SU-DHL-6 (cell line): ENCODE measurements at regions not wholly inside any gene's neighbourhood (a gene's known extent, or its start where the extent isn't known, plus 50 kb on each side); places are given as distances from the start of the nearest gene placed in this dataset.

Source experiments
- H2AFZ ChIP-seq: fragments of 200-600 bp; sonication (generic); 2 replicates; pipeline ENCODE4 v1.6.1; 2014; ENCODE audit warnings: low read depth, mild to moderate bottlenecking, moderate library complexity, mixed read lengths, antibody characterized with exemption, low read length; ENCODE audit not compliant: severe bottlenecking
- H3F3A ChIP-seq: fragments of 200-600 bp; shearing (Covaris generic); 2 replicates; pipeline ENCODE4 v1.6.0; 2016; ENCODE audit warnings: antibody characterized with exemption, mild to moderate bottlenecking; ENCODE audit not compliant: insufficient read depth
- H3K27ac ChIP-seq: fragments of 200-600 bp; sonication (generic); 2 replicates; pipeline ENCODE4 v1.5.1; 2016; ENCODE audit warnings: low read depth, mild to moderate bottlenecking, low read length, moderate library complexity, mixed read lengths
- H3K27me3 ChIP-seq: fragments of 200-600 bp; sonication (generic), shearing (Covaris generic); 2 replicates; pipeline ENCODE4 v1.6.0; 2014; ENCODE audit warnings: mild to moderate bottlenecking, low read length
- H3K36me3 ChIP-seq: fragments of 200-600 bp; sonication (generic); 2 replicates; pipeline ENCODE4 v1.6.1; 2014; ENCODE audit warnings: mild to moderate bottlenecking, low read length, mixed read lengths
- H3K4me2 ChIP-seq: fragments of 300-600, 200-600 bp; shearing (Covaris generic), sonication (generic); 2 replicates; pipeline ENCODE4 v1.6.0; 2014; ENCODE audit warnings: low read length, low read depth, mild to moderate bottlenecking; ENCODE audit not compliant: poor library complexity, severe bottlenecking
- H3K4me3 ChIP-seq: fragments of 200-600 bp; sonication (generic); 2 replicates; pipeline ENCODE4 v1.5.1; 2014; ENCODE audit warnings: antibody characterized with exemption, low read length, mild to moderate bottlenecking, mixed read lengths; ENCODE audit not compliant: insufficient read depth, poor library complexity, severe bottlenecking
- H3K79me2 ChIP-seq: fragments of 200-600 bp; sonication (generic); 2 replicates; pipeline ENCODE4 v1.6.1; 2014; ENCODE audit warnings: mild to moderate bottlenecking, low read length, moderate library complexity; ENCODE audit not compliant: insufficient read depth
- H3K9ac ChIP-seq: fragments of 200-600 bp; sonication (generic); 2 replicates; pipeline ENCODE4 v1.7.0; 2014; ENCODE audit warnings: mild to moderate bottlenecking, low read length
- H3K9me2 ChIP-seq: fragments of 200-600 bp; sonication (generic); replicated peaks from 2 replicates; pipeline ENCODE4 v1.6.1; 2014; ENCODE audit warnings: low read length; ENCODE audit not compliant: insufficient read depth
- H3K9me3 ChIP-seq: fragments of 200-600 bp; sonication (generic); 2 replicates; pipeline ENCODE4 v1.6.1; 2014; ENCODE audit warnings: low read length, mixed read lengths; ENCODE audit not compliant: insufficient read depth
- H4K20me1 ChIP-seq: fragments of 200-600 bp; sonication (generic); 2 replicates; pipeline ENCODE4 v1.6.1; 2014; ENCODE audit warnings: low read depth, mild to moderate bottlenecking, antibody characterized with exemption, low read length, moderate library complexity, mixed read lengths
- CTCF ChIP-seq: fragments of 200-600 bp; sonication (generic); IDR thresholded peaks from one replicate; pipeline ENCODE4 v1.5.1; 2017; ENCODE audit warnings: antibody characterized with exemption, mild to moderate bottlenecking, low read length, moderate library complexity; ENCODE audit not compliant: insufficient read depth, poor library complexity, severe bottlenecking
- EZH2phosphoT487 ChIP-seq: fragments of 200-600 bp; sonication (generic), shearing (Covaris generic); conservative IDR thresholded peaks from 2 replicates; pipeline ENCODE4 v1.6.1; 2018; ENCODE audit warnings: mild to moderate bottlenecking, antibody characterized with exemption, low read length, moderate library complexity, mixed read lengths

- no peak overlapping the region for H2AFZ ChIP-seq
- H3K36me3 ChIP-seq, result no peaks in the 10 kb centered on the region
- H3K27ac ChIP-seq, result no peak overlapping the region
- H3K79me2 ChIP-seq, result no peaks in the 10 kb centered on the region
- H3K9ac ChIP-seq, result no peak overlapping the region
- H3K27me3 ChIP-seq, result no peaks in the 10 kb centered on the region
- 0 out of 2 replicates have a peak, but pooled peaks cover 6% of the 10 kb centered on the region for H3K9me3 ChIP-seq
- no peaks in the 10 kb centered on the region for H3F3A ChIP-seq
- H3K4me2 ChIP-seq, result no peak overlapping the region
- no peak overlapping the region for H3K4me3 ChIP-seq
- no peaks in the 10 kb centered on the region for H3K9me2 ChIP-seq
- no peak for TF ChIP-seq CTCF
- no peak for TF ChIP-seq EZH2phosphoT487
- H4K20me1 ChIP-seq, result no peaks in the 10 kb centered on the region
These were observed 543.6 kb downstream of the MN1 start for GRCh38 chr22:27257987-27258386.

- no peak for TF ChIP-seq CTCF
- TF ChIP-seq EZH2phosphoT487, result no peak
- no peaks in the 10 kb centered on the region for H4K20me1 ChIP-seq
- H2AFZ ChIP-seq, result no peak overlapping the region
- H3K27me3 ChIP-seq, result no peaks in the 10 kb centered on the region
- H3K36me3 ChIP-seq, result no peaks in the 10 kb centered on the region
- no peak overlapping the region for H3K4me2 ChIP-seq
- no peaks in the 10 kb centered on the region for H3K9me2 ChIP-seq
- H3K79me2 ChIP-seq, result no peaks in the 10 kb centered on the region
- no peak overlapping the region for H3K27ac ChIP-seq
- no peak overlapping the region for H3K9ac ChIP-seq
- 0 out of 2 replicates have a peak, but pooled peaks cover 6% of the 10 kb centered on the region for H3K9me3 ChIP-seq
- no peaks in the 10 kb centered on the region for H3F3A ChIP-seq
- H3K4me3 ChIP-seq, result no peak overlapping the region
These were observed 542.9 kb downstream of the MN1 start for GRCh38 chr22:27258616-27259172.

- Histone ChIP-seq H3K27me3 (no peaks in the 10 kb centered on the region), H3K79me2 (no peaks in the 10 kb centered on the region), H3K4me2 (no peak overlapping the region), H3K9me2 (no peaks in the 10 kb centered on the region), H3K4me3 (no peak overlapping the region), H3F3A (no peaks in the 10 kb centered on the region), H3K9ac (no peak overlapping the region), H3K36me3 (no peaks in the 10 kb centered on the region), H4K20me1 (no peaks in the 10 kb centered on the region), H3K9me3 (0 out of 2 replicates have a peak, but pooled peaks cover 6% of the 10 kb centered on the region), H2AFZ (no peak overlapping the region), H3K27ac (no peak overlapping the region)
- TF ChIP-seq CTCF (no peak), EZH2phosphoT487 (no peak)
These were observed 542.1 kb downstream of the MN1 start for GRCh38 chr22:27259433-27259832.
